Suppressor macrophage (primary cell): ENCODE measurements at regions not wholly inside any gene's neighbourhood (a gene's known extent, or its start where the extent isn't known, plus 50 kb on each side); places are given as distances from the start of the nearest gene placed in this dataset.
A peak's percentile ranks its signal among the peaks of the same experiment; 100 is the strongest.

Experiments used
- DNase-seq, 4 experiments: peaks; one replicate each; pipeline ENCODE4 v3.0.0-alpha.2; 2020 to 2022

DNA sequence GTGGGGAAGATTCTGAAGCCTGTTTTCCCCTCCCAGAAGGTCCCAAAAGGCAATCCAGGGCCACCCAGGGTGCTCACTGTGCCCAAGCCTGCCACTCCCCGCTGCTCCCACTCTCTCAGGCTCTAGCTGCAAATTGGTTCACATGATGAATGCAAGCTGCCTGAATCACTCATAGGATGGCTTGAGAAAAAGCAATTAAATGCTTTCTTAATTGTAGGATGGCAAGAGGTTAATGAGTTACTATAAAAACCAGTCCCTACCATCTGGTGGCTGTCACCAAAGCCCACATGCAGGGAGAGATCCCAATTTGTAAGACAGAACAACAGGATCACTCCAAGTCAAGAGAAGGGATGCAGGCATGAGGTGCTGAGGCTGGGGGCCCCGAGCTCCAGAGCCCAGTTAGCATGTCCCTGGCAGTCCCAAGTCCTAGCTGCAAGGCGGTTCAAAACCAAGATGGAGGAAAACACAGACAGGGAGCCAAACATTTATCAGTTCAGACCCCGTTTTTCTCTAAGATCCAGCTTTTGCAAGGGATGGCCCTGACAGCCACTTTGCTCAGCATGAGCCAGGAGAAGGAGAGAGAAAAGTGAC, 207.1 kb downstream of the UACA start:
- peak in 2 of 4 experiments; percentile 23 to 32 for DNase-seq

GRCh38 chr15:70555713-70556112, 207.6 kb downstream of the UACA start:
- DNase-seq, result peak; percentile 29 to 67 (median 60)

- DNase-seq, result no peak
These were observed 215.4 kb downstream of the UACA start for GRCh38 chr15:70547846-70548487.

DNA sequence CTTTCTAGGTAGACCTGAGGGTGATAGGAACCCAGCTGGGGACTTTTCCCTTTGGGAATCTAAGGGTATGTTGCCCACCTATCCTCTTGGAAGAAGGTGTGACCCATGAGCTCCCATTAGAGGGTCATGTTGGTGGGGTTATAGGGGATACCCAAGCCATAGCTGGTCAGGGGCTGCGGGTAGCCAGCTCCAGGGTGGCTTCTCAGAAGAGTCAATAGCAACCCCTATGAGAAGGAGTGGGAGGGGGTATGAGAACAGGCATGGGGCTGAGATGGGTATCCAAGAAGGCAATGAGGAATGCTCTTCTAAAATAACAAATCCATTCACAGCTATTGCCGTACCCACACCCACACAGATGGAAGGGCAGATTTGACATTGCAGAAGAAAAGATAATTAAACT, 217.8 kb downstream of the UACA start:
- no peak for DNase-seq

DNA sequence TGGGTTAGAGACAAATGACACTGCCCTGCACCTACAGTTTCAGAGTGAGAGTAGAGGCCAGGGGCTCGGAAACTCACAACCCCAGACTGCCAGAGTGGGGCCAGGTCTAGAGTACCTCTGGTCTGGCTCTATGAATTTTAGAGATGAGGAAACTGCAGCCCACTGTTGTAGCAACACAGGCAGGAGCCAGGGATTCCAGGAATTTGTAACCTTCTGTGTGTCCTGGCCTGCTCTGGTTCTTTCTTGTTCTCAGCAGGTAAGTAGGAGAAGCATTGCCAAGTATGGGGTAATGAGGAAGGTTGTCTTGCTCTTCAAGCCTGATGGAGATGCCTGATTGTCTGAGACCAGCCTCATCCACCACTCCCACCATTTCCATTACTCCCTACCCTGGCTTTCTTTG, 221.8 kb downstream of the UACA start:
- DNase-seq, result no peak

- DNase-seq, result no peak
These were observed 223.3 kb downstream of the UACA start for GRCh38 chr15:70539912-70540530.

DNA sequence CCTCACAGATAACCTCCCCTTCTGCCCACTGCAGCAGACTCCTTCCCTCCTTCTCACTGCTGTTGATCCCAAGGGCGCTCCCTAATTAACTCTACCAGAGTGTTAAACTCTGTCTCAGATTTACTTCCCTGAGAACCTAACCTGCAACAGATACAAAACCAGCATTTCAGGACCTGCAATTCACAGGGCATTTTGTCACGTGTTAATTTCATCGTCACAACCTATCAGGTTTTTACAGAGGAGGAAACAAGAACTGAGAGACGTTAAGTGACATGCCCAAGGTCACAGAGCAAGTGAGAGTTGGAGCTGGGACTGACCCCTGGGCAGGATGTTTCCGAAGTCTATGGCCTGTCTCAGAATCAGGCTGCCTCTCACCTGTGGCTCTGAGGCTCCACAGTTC, 223.9 kb downstream of the UACA start:
- no peak for DNase-seq

DNA sequence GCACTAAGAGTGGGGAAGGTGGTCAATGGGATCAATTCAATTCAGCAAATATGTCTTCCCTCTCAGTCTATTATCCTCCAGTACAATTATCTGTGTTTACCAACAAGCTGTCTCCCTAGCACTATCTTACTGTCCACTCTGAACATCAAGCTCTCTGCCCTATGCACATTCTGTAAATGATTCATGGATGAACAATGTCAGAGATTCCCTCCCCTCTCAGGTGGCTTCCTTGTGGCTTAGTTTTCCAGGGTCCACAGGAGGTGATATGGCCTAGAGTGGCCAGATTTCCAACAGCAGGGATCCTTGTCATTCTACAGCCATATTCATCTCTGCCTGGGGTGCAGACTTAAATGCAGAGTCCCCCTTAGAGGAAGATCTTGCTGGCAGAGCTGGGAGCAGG, 225.1 kb downstream of the UACA start:
- no peak for DNase-seq

DNA sequence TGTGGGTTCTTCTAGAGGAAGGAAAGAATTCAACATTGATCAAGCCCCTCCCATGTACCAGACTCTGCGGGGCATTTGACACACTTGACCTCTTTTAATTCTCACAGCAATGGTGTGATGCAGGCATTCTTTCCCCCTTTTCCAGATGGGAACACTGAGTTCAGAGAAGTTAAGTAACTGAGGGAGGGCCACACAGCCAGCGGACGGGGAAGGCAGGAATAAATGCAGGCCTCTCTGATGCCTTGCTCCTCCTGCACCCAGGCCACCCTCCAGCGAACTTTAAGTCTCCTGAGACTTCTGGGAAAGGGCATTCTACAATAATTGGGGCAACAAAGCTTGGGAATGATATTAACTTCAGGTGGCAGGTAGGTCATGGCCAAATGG, 227.4 kb downstream of the UACA start:
- DNase-seq, result no peak

GRCh38 chr15:70535071-70535954, 228.0 kb downstream of the UACA start:
- peak in 3 of 4 experiments; percentile 13 to 36 (median 34) for DNase-seq

GRCh38 chr15:70533931-70534742, 229.2 kb downstream of the UACA start:
- peak in 3 of 4 experiments; percentile 30 to 35 (median 31) for DNase-seq

DNA sequence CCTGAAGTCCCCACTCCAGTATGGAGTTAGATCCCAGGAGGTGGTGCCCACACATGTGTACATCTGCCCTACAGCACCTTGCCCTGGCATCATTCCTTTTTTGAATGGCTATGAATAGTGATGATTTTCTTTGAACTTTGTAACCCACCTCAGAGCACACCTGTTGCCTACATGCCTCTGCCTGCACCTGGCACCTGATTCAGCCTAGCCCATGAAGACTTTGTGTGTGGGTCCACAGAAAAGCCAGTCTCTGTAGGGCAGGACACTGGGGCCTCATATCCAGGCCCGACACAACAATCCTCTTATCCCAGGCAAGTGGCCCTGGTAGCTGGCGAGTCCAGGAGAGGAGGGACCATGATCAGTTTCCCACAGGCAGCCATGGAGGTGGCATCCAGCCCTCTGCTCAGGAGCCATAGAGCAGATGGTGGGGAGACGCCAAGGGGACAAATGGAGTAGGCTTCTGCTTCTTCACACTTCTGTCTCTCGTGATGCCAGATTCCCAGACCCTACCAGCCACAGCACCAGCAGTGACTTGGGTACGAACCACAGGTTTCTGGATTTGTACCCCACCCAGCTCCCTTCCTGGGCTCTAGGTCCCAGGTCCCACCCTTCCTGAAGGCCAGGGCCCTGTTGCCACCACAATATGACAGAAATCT, 230.7 kb downstream of the UACA start:
- DNase-seq, result no peak

DNA sequence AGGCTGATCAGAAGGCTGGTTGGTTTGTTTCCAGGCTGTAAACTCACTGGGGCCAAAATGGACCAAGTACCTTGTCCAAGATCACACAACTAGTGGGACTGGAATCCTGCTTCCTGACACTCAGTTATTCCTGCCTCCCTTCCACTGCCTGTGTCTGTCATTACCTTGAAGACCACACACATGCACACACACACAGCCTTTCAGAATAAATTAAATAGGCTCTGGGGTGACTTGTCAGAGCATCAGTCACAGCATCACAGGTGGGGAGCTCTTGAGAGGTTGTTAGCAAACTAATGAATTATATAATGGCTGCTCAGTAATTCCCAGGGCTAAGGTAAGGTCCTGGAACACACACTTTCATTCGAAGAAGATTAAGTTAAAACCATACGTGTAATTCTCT, 231.8 kb downstream of the UACA start:
- no peak for DNase-seq

DNA sequence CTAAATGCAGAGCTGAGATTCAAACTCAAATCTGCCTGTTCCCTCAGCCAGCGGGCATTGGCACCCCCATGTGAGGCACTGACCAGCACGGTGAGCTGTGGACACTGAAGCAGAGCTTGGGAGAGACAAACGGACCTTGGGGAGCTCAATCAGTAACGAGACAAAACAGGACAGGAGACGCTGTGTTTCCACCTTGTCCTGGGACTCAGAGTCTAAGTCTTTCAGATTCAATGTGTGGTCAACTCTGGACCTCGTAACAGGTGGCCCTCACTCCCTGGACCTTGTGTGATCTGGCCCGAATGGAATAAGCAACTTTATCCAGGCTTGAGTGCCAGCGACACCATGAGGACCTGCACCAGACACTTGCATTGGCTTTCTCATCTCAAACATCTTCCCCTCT, 232.5 kb downstream of the UACA start:
- DNase-seq, result no peak

DNA sequence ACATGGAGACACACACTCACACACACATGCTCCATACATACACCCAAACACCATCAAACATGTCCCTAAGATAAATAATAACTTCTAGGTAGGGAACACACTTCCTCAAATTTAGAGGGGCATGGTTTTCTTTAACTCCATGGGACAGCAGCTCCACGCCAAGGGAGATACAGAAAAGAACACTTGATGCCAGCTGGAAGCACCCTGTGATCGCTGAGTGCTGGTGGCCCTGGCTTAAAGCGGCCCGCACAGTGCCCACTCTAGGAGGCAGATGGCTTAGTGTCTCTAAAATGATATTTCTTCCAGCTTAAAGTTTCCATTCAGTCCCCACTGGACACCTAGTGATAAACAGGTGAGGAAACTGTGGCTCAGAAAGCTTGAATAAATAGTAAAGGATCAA, 232.9 kb downstream of the UACA start:
- DNase-seq, result no peak

DNA sequence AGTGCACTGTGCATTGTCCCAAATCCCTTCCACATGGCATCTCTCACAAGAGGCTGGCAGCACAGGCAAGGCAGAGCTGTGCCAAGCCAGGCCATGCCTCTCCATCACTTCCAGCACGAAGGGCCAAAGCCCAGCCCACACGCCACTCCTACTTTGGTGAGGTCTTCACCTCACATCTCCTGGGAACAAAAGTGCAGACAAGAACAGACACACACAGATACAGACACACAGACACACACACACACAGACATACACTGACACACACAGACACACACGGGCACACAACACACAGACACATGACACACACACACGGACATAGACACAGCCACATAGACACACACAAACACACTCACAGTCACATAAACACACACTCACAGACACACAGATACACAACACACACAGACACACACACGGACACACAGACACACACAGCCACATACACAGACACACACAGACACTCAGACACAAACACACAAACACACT, 233.3 kb downstream of the UACA start:
- DNase-seq, result no peak

DNA sequence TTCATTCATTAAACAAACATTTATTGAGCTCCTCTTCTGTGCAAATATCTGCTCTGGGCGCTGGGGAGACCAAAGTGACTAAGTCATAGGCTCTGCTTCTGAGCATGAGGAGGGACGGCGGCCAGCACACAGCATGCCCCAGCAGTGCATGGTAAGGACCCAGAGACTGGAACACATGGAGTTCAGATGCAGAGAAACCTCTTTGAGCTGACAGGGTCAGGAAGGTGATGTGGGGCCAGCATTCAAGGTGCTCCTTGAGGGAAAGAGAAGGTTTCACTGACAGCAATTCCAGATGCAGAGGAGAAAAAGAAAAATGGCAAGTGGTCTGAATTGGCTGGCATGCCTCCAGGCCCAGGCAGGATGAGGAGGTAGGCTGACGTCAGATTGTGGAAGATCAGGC, 234.5 kb downstream of the UACA start:
- no peak for DNase-seq

DNA sequence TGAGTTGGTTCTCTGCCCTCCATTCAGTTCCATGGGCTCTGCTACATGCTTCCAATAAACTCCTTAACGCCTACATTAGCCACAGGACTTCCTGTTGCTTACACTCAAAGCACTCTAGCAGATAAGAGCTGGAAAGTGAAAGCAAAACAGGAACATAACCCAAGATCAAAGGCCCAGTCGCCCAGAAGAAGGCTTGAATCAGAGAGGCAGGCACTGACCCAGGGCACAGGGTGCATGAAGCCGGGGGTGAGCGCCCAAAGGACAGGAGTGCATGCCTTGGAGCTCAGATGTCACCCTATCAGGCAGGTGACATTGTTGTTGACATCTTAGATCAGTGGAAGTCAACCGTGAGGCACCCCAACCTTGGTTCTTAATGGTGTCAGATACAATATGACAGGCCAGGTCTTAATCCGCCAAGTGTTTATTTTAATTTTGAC, 235.1 kb downstream of the UACA start:
- DNase-seq, result peak; percentile 68 to 86 (median 78)

GRCh38 chr15:70526974-70527325, 236.4 kb downstream of the UACA start:
- DNase-seq, result no peak

GRCh38 chr15:70526221-70526973, 237.0 kb downstream of the UACA start:
- peak in 3 of 4 experiments; percentile 35 to 48 (median 43) for DNase-seq

DNA sequence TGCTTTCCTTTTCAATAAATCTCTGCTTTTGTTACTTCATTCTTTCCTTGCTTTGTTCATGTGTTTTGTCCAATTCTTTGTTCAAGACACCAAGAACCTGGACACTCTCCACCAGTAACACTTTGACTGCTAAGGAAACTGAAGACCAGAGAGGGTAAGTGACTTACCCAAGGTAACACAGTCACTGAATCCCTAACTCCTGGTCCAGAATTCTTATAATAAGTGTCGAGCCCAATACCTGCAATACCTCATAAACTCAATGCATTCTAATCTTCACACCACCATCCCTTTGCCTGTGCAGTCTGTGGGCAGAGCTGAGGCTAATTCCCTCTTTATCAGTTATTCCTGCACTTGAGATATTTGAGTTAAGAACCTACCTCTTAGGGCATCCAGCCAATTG, 237.8 kb downstream of the UACA start:
- no peak for DNase-seq
